Thymus (tissue), 11 donors: ENCODE measurements at regions not wholly inside any gene's neighbourhood (a gene's known extent, or its start where the extent isn't known, plus 50 kb on each side); places are given as distances from the start of the nearest gene placed in this dataset.

Experiments
- DNase-seq, 9 donors: peaks; one replicate each; pipeline ENCODE4 v3.0.0-alpha.2; 2013; ENCODE audit warnings: low spot score in 9 of 9, low read depth in 6 of 9, missing footprints in 1 of 9
- H3K27ac ChIP-seq, 2 donors: one replicate each; pipeline ENCODE4 v1.5.1; 2013; ENCODE audit warnings: control low read depth in 1 of 2, low read depth in 1 of 2, low read length in 1 of 2, mild to moderate bottlenecking in 1 of 2, moderate library complexity in 1 of 2
- H3K27me3 ChIP-seq, 2 donors: one replicate each; pipeline ENCODE4 v1.5.1; 2013; ENCODE audit warnings: low read length in 1 of 2; ENCODE audit not compliant: control insufficient read depth in 2 of 2, insufficient read depth in 1 of 2
- H3K36me3 ChIP-seq, 2 donors: one replicate each; pipeline ENCODE4 v1.5.1; 2013; ENCODE audit warnings: low read length in 1 of 2, mild to moderate bottlenecking in 1 of 2, moderate library complexity in 1 of 2; ENCODE audit not compliant: control insufficient read depth in 2 of 2, insufficient read depth in 2 of 2
- H3K4me1 ChIP-seq, 2 donors: one replicate each; pipeline ENCODE4 v1.5.1; 2013; ENCODE audit warnings: low read length in 2 of 2; ENCODE audit not compliant: control insufficient read depth in 2 of 2, insufficient read depth in 2 of 2
- H3K4me3 ChIP-seq, 2 donors: one replicate each; pipeline ENCODE4 v1.5.1; 2013; ENCODE audit warnings: low read length in 2 of 2, control low read depth in 1 of 2, mild to moderate bottlenecking in 1 of 2
- H3K9me3 ChIP-seq, 2 donors: one replicate each; pipeline ENCODE4 v1.5.1; 2013; ENCODE audit warnings: low read length in 1 of 2, mild to moderate bottlenecking in 1 of 2; ENCODE audit not compliant: control insufficient read depth in 2 of 2, insufficient read depth in 1 of 2
- WGBS: extraction: QIAGEN DNeasy Blood & Tissue Kit; methylation state at CpG from one replicate; pipeline ENCODE4 v1.1.7; 2013; 5-methylcytosine and 5-hydroxymethylcytosine counted together
- donor health status: healthy.

GRCh38 chr6:71124340-71124739 is 164.3 kb upstream of the OGFRL1 start:
- Histone ChIP-seq H3K27ac (no peak overlapping the region), H3K4me1 (no peaks in the 10 kb centered on the region), H3K27me3 (no peaks in the 10 kb centered on the region), H3K4me3 (no peak overlapping the region), H3K9me3 (no peaks in the 10 kb centered on the region), H3K36me3 (no peaks in the 10 kb centered on the region)
- 57% methylated on average over 3 of the region's 3 CpGs for WGBS
- no peak for DNase-seq

GRCh38 chr6:71125216-71125615 is 163.4 kb upstream of the OGFRL1 start:
- no peaks in the 10 kb centered on the region for H3K27me3 ChIP-seq
- H3K36me3 ChIP-seq = no peaks in the 10 kb centered on the region
- H3K4me1 ChIP-seq = no peaks in the 10 kb centered on the region
- no peak overlapping the region for H3K27ac ChIP-seq
- no peak for DNase-seq
- H3K9me3 ChIP-seq = no peaks in the 10 kb centered on the region
- no peak overlapping the region for H3K4me3 ChIP-seq

- DNase-seq = no peak
Observed at GRCh38 chr6:71126506-71126905, 162.1 kb upstream of the OGFRL1 start.

GRCh38 chr6:71127374-71127773 is 161.2 kb upstream of the OGFRL1 start:
- Histone ChIP-seq H3K9me3 (no peaks in the 10 kb centered on the region), H3K27me3 (no peaks in the 10 kb centered on the region), H3K4me3 (no peak overlapping the region), H3K27ac (no peak overlapping the region), H3K36me3 (no peaks in the 10 kb centered on the region), H3K4me1 (no peaks in the 10 kb centered on the region)
- DNase-seq = no peak
- 92% methylated on average over 3 of the region's 3 CpGs for WGBS

More at GRCh38 chr6:71126506-71126905, 162.1 kb upstream of the OGFRL1 start:
- H3K4me3 ChIP-seq = no peak overlapping the region
- WGBS = 82% methylated on average over 1 of the region's 1 CpG
- no peaks in the 10 kb centered on the region for H3K27me3 ChIP-seq
- no peaks in the 10 kb centered on the region for H3K36me3 ChIP-seq
- no peaks in the 10 kb centered on the region for H3K9me3 ChIP-seq
- H3K27ac ChIP-seq = no peak overlapping the region
- H3K4me1 ChIP-seq = no peaks in the 10 kb centered on the region

- H3K4me1 ChIP-seq = no peaks in the 10 kb centered on the region
- no peaks in the 10 kb centered on the region for H3K36me3 ChIP-seq
- no peak for DNase-seq
- no peak overlapping the region for H3K27ac ChIP-seq
- no peak overlapping the region for H3K4me3 ChIP-seq
- WGBS = 91% methylated on average over 1 of the region's 1 CpG
- H3K9me3 ChIP-seq = no peaks in the 10 kb centered on the region
- no peaks in the 10 kb centered on the region for H3K27me3 ChIP-seq
Observed at GRCh38 chr6:71130277-71130676, 158.3 kb upstream of the OGFRL1 start.

- Histone ChIP-seq H3K27ac (no peak overlapping the region), H3K27me3 (no peaks in the 10 kb centered on the region), H3K4me1 (no peaks in the 10 kb centered on the region), H3K4me3 (no peak overlapping the region), H3K9me3 (peaks cover 0 to 5% of the 10 kb centered on the region in 2 donors), H3K36me3 (no peaks in the 10 kb centered on the region)
- no peak for DNase-seq
- WGBS = 94% methylated on average over 6 of the region's 6 CpGs
Observed at GRCh38 chr6:71134929-71135642, 153.5 kb upstream of the OGFRL1 start.

GRCh38 chr6:71137973-71138372 is 150.6 kb upstream of the OGFRL1 start:
- no peak for DNase-seq
- H3K27ac ChIP-seq = no peak overlapping the region
- H3K27me3 ChIP-seq = no peaks in the 10 kb centered on the region
- H3K36me3 ChIP-seq = no peaks in the 10 kb centered on the region
- H3K4me1 ChIP-seq = no peaks in the 10 kb centered on the region
- peaks cover 0 to 5% of the 10 kb centered on the region in 2 donors for H3K9me3 ChIP-seq
- 95% methylated on average over 1 of the region's 1 CpG for WGBS
- no peak overlapping the region for H3K4me3 ChIP-seq

GRCh38 chr6:71138376-71138775 is 150.2 kb upstream of the OGFRL1 start:
- no peaks in the 10 kb centered on the region for H3K4me1 ChIP-seq

GRCh38 chr6:71139249-71139648 is 149.4 kb upstream of the OGFRL1 start:
- 63% methylated on average over 3 of the region's 3 CpGs for WGBS
- no peaks in the 10 kb centered on the region for H3K27me3 ChIP-seq

More at GRCh38 chr6:71138376-71138775, 150.2 kb upstream of the OGFRL1 start:
- no peaks in the 10 kb centered on the region for H3K27me3 ChIP-seq
- H3K4me3 ChIP-seq = no peak overlapping the region
- no peaks in the 10 kb centered on the region for H3K36me3 ChIP-seq
- H3K27ac ChIP-seq = no peak overlapping the region
- H3K9me3 ChIP-seq = peaks cover 0 to 5% of the 10 kb centered on the region in 2 donors
- DNase-seq = no peak
- 85% methylated on average over 2 of the region's 2 CpGs for WGBS

More at GRCh38 chr6:71139249-71139648, 149.4 kb upstream of the OGFRL1 start:
- no peak overlapping the region for H3K27ac ChIP-seq
- H3K36me3 ChIP-seq = no peaks in the 10 kb centered on the region
- H3K9me3 ChIP-seq = peaks cover 0 to 5% of the 10 kb centered on the region in 2 donors
- DNase-seq = no peak
- H3K4me3 ChIP-seq = no peak overlapping the region
- no peaks in the 10 kb centered on the region for H3K4me1 ChIP-seq
